Upper lobe of right lung (tissue), 1 donor: ENCODE measurements at regions not wholly inside any gene's neighbourhood (a gene's known extent, or its start where the extent isn't known, plus 50 kb on each side); places are given as distances from the start of the nearest gene placed in this dataset.

Source experiments
- ATAC-seq: fragments of 200-7000 bp; cut with Tn5 transposase; one replicate; pipeline ENCODE4 v1.9.1; 2020; ENCODE audit warnings: mild to moderate bottlenecking, moderate library complexity
- DNase-seq: peaks from one replicate; pipeline ENCODE4 v3.0.0-alpha.2; 2020
- H3K27ac ChIP-seq: fragments of 200-600 bp; one replicate; pipeline ENCODE4 v1.8.0; 2022
- H3K27me3 ChIP-seq: fragments of 200-600 bp; one replicate; pipeline ENCODE4 v1.8.0; 2022; ENCODE audit warnings: mild to moderate bottlenecking
- H3K36me3 ChIP-seq: fragments of 200-600 bp; one replicate; pipeline ENCODE4 v1.8.0; 2022
- H3K4me1 ChIP-seq: fragments of 200-600 bp; one replicate; pipeline ENCODE4 v1.8.0; 2022
- H3K4me3 ChIP-seq: fragments of 200-600 bp; one replicate; pipeline ENCODE4 v1.8.0; 2022; ENCODE audit warnings: mild to moderate bottlenecking
- H3K9me3 ChIP-seq: fragments of 200-600 bp; one replicate; pipeline ENCODE4 v1.8.0; 2022
- CTCF ChIP-seq: fragments of 200-600 bp; IDR thresholded peaks from one replicate; pipeline ENCODE4 v1.8.0; 2022; ENCODE audit warnings: antibody characterized with exemption
- intact Hi-C: fragments of 100-400 bp; cut with DNase I; formaldehyde crosslinking; loops from one replicate; pipeline ENCODE4 v1.11.0; 2022
- donor health status: DM: no; HTN: yes; CAD: no; lungs with severe emphysema.

GRCh38 chr2:116687371-116687770, 1127.1 kb upstream of the DDX18 start:
- no peak for TF ChIP-seq CTCF
- H3K27me3 ChIP-seq, result no peaks in the 10 kb centered on the region
- H3K36me3 ChIP-seq, result no peaks in the 10 kb centered on the region
- no peak for DNase-seq
- no peaks in the 10 kb centered on the region for H3K9me3 ChIP-seq
- no peaks in the 10 kb centered on the region for H3K4me1 ChIP-seq
- no peak for ATAC-seq
- H3K4me3 ChIP-seq, result no peak overlapping the region
- H3K27ac ChIP-seq, result no peak overlapping the region
- intact Hi-C loops, result no loop called here

- intact Hi-C loops, result no loop called here
- ATAC-seq (no peak), DNase-seq (no peak)
- no peaks in the 10 kb centered on the region for H3K36me3 ChIP-seq
- H3K27ac ChIP-seq, result no peak overlapping the region
- no peaks in the 10 kb centered on the region for H3K27me3 ChIP-seq
- no peak for TF ChIP-seq CTCF
- H3K4me1 ChIP-seq, result no peaks in the 10 kb centered on the region
- no peaks in the 10 kb centered on the region for H3K9me3 ChIP-seq
- no peak overlapping the region for H3K4me3 ChIP-seq
These were observed 1121.5 kb upstream of the DDX18 start for GRCh38 chr2:116692988-116693387.

GRCh38 chr2:116696223-116696622, 1118.3 kb upstream of the DDX18 start:
- H3K4me1 ChIP-seq, result no peaks in the 10 kb centered on the region
- TF ChIP-seq CTCF, result no peak
- intact Hi-C loops, result no loop called here

GRCh38 chr2:116696903-116697302, 1117.6 kb upstream of the DDX18 start:
- TF ChIP-seq CTCF, result no peak
- DNase-seq, result no peak
- Histone ChIP-seq H3K27ac (no peak overlapping the region), H3K9me3 (no peaks in the 10 kb centered on the region), H3K36me3 (no peaks in the 10 kb centered on the region), H3K4me1 (no peaks in the 10 kb centered on the region), H3K27me3 (no peaks in the 10 kb centered on the region), H3K4me3 (no peak overlapping the region)
- ATAC-seq, result no peak
- intact Hi-C loops, result no loop called here

More at GRCh38 chr2:116696223-116696622, 1118.3 kb upstream of the DDX18 start:
- Histone ChIP-seq H3K4me3 (no peak overlapping the region), H3K27ac (no peak overlapping the region), H3K9me3 (no peaks in the 10 kb centered on the region), H3K27me3 (no peaks in the 10 kb centered on the region), H3K36me3 (no peaks in the 10 kb centered on the region)
- DNase-seq, result no peak
- no peak for ATAC-seq

GRCh38 chr2:116706396-116706795, 1108.1 kb upstream of the DDX18 start:
- ATAC-seq, result no peak
- no peak for DNase-seq
- no peaks in the 10 kb centered on the region for H3K27me3 ChIP-seq
- H3K36me3 ChIP-seq, result no peaks in the 10 kb centered on the region
- H3K9me3 ChIP-seq, result no peaks in the 10 kb centered on the region
- no peak overlapping the region for H3K27ac ChIP-seq
- no peak for TF ChIP-seq CTCF
- intact Hi-C loops, result no loop called here
- no peaks in the 10 kb centered on the region for H3K4me1 ChIP-seq
- no peak overlapping the region for H3K4me3 ChIP-seq

- H3K9me3 ChIP-seq, result no peaks in the 10 kb centered on the region
- no peaks in the 10 kb centered on the region for H3K4me1 ChIP-seq
- no peak for TF ChIP-seq CTCF
- no peak for DNase-seq
- intact Hi-C loops, result no loop called here
- no peak overlapping the region for H3K4me3 ChIP-seq
- ATAC-seq, result no peak
- no peak overlapping the region for H3K27ac ChIP-seq
- H3K27me3 ChIP-seq, result no peaks in the 10 kb centered on the region
- H3K36me3 ChIP-seq, result no peaks in the 10 kb centered on the region
These were observed 1098.5 kb upstream of the DDX18 start for GRCh38 chr2:116716038-116716437.
